Cardiac fibroblast (primary cell): ENCODE measurements at regions not wholly inside any gene's neighbourhood (a gene's known extent, or its start where the extent isn't known, plus 50 kb on each side); places are given as distances from the start of the nearest gene placed in this dataset.

Experiments
- DNase-seq, 2 donors: peaks; one replicate each; pipeline versions ENCODE4 v3.0.0 to v3.0.0-alpha.2; 2010; ENCODE audit warnings: low read depth in 2 of 2
- H3K4me3 ChIP-seq, 2 donors: replicated peaks in 1 of 2; 1 replicate in 1 of 2; 2 replicates in 1 of 2; pipeline ENCODE4 v1.5.1; 2011; ENCODE audit warnings: low read depth in 2 of 2, low read length in 2 of 2, mild to moderate bottlenecking in 2 of 2, moderate library complexity in 1 of 2
- TF ChIP-seq, protein P1 (sequence below): IDR thresholded peaks from one replicate; pipeline ENCODE4 v1.5.1; 2011; ENCODE audit warnings: low read depth, mild to moderate bottlenecking, low read length, inconsistent platforms

DNA sequence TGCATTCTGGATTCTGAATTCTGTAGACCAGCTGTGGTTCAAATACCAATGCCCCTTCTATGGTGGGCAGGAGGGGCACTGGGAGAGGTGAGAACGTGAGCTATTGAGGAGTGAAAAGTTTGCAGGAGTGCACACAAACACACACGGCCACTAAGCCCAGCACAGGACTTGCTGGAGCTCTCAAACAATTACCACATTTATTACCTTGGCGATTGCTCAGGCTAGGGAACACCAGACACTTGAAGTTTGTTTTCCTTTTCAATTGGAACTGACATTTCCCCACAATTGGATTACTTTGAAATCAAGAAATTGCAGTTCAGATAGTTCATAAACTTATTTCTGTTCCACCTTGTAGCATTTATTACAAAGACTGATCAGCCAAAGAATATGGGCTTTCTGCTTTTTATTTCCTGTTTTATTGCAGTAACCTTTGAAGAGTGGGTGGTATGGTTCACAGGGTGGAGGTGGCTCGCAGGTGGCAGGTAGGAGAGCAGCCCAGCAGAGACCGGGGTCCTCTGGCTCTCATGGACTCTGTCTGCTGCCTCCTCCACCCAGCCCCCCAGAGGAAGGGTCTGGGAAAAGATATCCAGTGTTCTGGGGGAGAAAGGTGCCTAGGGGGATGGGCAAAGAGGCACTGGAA is 429.8 kb upstream of the CCDC196 start:
- DNase-seq, result no peak
- TF ChIP-seq, protein P1, sequence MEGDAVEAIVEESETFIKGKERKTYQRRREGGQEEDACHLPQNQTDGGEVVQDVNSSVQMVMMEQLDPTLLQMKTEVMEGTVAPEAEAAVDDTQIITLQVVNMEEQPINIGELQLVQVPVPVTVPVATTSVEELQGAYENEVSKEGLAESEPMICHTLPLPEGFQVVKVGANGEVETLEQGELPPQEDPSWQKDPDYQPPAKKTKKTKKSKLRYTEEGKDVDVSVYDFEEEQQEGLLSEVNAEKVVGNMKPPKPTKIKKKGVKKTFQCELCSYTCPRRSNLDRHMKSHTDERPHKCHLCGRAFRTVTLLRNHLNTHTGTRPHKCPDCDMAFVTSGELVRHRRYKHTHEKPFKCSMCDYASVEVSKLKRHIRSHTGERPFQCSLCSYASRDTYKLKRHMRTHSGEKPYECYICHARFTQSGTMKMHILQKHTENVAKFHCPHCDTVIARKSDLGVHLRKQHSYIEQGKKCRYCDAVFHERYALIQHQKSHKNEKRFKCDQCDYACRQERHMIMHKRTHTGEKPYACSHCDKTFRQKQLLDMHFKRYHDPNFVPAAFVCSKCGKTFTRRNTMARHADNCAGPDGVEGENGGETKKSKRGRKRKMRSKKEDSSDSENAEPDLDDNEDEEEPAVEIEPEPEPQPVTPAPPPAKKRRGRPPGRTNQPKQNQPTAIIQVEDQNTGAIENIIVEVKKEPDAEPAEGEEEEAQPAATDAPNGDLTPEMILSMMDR, result no peak
- H3K4me3 ChIP-seq, result no peak overlapping the region

DNA sequence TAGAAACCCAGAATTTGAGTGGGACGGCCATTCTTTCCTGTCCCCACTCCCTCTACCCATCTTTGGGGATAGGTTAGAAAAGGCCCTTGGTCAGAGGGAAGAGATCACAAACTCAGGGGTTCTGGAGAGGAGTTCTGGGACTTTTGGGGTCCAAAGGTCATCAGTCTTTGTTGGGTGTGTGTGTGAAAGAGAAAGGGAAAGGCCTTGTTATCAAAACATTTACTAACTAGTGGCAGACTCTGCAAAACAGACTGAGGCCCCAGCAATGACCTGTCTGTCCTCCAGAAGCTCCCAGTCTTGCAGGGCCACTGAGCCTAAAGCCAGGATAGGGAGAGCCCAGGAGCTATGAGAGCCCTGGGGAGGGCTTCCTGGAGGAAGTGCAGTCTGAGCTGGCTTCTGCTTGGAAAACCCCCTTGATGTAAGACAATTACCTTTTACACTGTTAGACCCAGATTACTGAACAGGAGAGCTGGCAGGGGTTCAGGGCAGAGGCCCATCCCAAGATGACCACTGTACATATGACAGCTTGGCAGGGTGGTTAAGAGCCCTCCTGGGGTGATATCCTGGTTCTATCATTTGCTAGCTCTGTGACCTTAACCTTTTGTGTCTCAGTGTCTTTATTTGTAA is 429.1 kb upstream of the CCDC196 start:
- H3K4me3 ChIP-seq, result no peak overlapping the region
- DNase-seq, result no peak
- TF ChIP-seq, protein P1, result no peak

DNA sequence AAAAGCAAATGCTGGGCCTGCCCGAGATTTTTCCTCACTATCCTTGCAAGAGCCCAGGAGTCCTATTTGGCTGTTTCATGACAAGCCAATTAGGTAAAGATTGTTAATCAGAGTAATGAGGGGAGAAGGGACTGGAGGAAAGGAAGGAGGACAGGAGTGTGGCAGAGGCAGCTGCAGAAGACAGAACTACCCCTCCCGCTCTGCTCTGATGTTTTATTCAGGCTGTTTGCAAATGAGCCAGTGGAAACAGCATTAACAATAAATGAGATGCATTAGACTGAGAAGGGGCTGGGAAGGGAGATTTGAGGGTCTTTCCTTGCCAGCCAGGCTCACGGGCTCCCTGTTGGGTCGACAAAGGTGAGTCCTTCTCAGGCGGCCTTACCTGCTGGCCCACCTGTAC is 421.0 kb upstream of the CCDC196 start:
- no peak overlapping the region for H3K4me3 ChIP-seq
- TF ChIP-seq, protein P1, result no peak
- DNase-seq, result no peak

DNA sequence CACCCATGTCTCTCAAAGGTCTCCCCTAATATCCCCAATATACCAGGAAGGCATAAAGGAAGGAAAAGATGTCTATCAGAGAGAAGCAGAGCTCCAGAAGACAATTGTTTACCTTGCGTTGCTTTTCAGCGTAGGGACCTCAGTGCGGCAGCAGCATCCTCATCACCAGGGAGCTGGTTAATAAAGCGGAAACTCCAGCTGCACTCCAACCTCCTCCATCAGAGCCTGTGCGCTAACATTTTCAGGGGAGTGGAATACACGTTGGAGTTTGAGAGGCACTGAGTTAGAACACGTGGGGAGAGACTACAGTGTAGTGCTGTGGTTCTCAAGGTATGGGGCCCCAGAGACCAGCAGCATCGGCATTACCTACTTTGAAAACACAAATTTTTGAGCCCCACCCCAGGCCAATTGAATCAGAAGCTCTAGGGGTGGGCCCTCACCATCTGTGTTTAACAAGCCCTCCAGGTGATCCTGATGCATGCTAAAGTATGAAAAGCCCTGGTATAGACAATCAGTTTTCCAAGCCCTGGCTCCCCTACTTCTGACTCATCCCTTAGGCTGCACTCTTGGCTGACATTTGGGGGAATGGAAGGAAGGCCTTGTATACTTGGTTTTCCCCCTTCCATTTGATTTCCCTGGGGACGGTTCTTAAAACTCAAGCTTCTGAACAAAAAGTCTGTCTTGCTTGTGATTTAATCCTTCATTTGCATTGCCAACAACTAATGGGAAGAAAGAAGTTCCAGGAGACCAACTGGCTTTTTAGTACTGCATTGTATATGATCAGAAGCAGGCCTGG is 419.0 kb upstream of the CCDC196 start:
- no peak overlapping the region for H3K4me3 ChIP-seq
- TF ChIP-seq, protein P1, result no peak
- peak; percentile 33 to 81 for DNase-seq

DNA sequence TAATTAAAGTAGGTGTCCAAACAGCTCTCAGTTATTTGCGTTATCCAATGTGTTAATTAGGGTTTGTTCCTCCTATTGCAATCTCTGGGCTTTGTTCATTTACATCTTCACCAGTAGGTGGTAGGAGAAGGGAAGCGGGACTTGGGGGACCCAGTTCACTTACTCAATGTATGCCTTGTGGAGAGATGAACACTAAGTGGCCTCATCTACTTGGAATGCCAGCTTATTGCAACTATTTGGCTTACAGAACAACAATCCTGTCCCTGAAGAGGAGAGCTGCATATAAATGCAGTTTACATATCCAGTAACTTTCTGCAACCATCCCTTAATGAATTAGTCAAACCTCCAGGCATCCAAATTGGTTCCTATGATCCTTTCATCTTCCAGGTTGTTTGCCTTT is 417.1 kb upstream of the CCDC196 start:
- DNase-seq, result peak in 1 of 2 donors; percentile 10
- no peak overlapping the region for H3K4me3 ChIP-seq
- TF ChIP-seq, protein P1, result no peak

DNA sequence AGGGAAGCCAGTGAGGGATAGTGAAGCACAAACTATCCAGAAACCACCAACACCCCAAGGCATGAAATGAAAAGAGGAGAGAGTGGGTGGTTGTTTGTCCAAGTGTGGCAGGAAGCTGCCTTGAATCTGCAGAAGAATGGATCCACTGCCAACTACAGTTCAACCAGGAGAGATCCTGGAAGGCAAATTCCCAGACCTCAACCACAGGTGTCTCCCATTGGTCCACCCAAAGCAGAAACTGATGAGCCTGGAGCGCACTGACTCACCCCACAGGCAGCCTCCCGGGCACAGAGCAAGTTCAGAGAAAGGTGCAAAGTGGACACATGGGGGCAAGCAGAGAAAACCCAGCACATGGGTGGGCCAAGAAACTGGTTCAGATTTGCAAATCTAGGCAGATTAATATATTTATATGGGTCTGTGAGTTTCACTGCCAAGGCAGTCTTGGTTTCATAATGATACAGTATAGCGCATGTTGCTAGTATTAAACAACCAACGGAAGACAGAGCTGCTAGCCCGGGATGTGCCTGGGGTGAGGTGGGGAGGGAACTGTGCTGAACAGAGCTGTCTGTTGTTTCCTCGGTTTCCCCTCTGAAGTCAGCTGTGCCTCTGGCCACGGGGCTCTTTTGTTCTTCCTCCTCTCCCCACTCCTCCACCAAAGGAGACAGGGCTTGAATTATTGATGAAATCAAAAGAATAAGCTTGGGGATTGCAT is 416.2 kb upstream of the CCDC196 start:
- no peak overlapping the region for H3K4me3 ChIP-seq
- TF ChIP-seq, protein P1, result no peak
- no peak for DNase-seq
